Body of pancreas (tissue), 4 donors: ENCODE measurements at regions not wholly inside any gene's neighbourhood (a gene's known extent, or its start where the extent isn't known, plus 50 kb on each side); places are given as distances from the start of the nearest gene placed in this dataset.
A peak's percentile ranks its signal among the peaks of the same experiment; 100 is the strongest.

Source experiments
- ATAC-seq: fragments of 150-250 bp; one replicate; pipeline ENCODE4 v1.9.1; 2016
- DNase-seq, 4 donors: peaks; one replicate each; pipeline ENCODE4 v3.0.0-alpha.2; 2019
- H3K27ac ChIP-seq, 4 donors: fragments of 200-600 bp; sonication (generic); 1 replicate in 3 of 4; 2 replicates in 1 of 4; pipeline versions ENCODE4 v1.5.1 to v1.6.1; 2016 to 2019; ENCODE audit warnings: mild to moderate bottlenecking in 1 of 4, mixed read lengths in 1 of 4, moderate library complexity in 1 of 4
- H3K27me3 ChIP-seq, 2 donors: fragments of 200-600 bp; sonication (generic); one replicate each; pipeline ENCODE4 v1.6.0; 2016; ENCODE audit warnings: mild to moderate bottlenecking in 1 of 2
- H3K36me3 ChIP-seq, 2 donors: fragments of 200-600 bp; sonication (generic); replicated peaks in 1 of 2; 2 replicates each; pipeline ENCODE4 v1.5.1; 2016; ENCODE audit warnings: low read depth in 2 of 2; ENCODE audit not compliant: insufficient read depth in 1 of 2
- H3K4me1 ChIP-seq: fragments of 200-600 bp; sonication (generic); one replicate; pipeline ENCODE4 v1.6.0; 2016
- H3K4me3 ChIP-seq, 2 donors: fragments of 200-600 bp; sonication (generic); 1 replicate in 1 of 2; 2 replicates in 1 of 2; pipeline ENCODE4 v1.5.1; 2016 to 2019
- H3K9me3 ChIP-seq, 3 donors: fragments of 200-600 bp; sonication (generic); 1 replicate in 2 of 3; 2 replicates in 1 of 3; pipeline ENCODE4 v1.5.1; 2016
- POLR2A ChIP-seq, 3 donors: fragments of 450-650 bp; IDR thresholded peaks; one replicate each; pipeline ENCODE4 v1.6.1; 2016; ENCODE audit warnings: antibody characterized with exemption in 3 of 3, mild to moderate bottlenecking in 2 of 3
- WGBS, 2 donors: methylation state at CpG; one replicate each; pipeline ENCODE4 v1.1.5; 2017; 5-methylcytosine and 5-hydroxymethylcytosine counted together
- intact Hi-C: fragments of 100-400 bp; cut with DNase I; formaldehyde crosslinking; loops from one replicate; pipeline ENCODE4 v1.15.1; 2023
- TF ChIP-seq, protein P1 (sequence below), 7 experiments: fragments of 450-650 bp in 4 of 7; fragments of 200-600 bp in 3 of 7; sonication (generic) in 3 of 7; IDR thresholded peaks; one replicate each; pipeline ENCODE4 v1.5.1; 2016 to 2019; ENCODE audit warnings: antibody characterized with exemption in 7 of 7

DNA sequence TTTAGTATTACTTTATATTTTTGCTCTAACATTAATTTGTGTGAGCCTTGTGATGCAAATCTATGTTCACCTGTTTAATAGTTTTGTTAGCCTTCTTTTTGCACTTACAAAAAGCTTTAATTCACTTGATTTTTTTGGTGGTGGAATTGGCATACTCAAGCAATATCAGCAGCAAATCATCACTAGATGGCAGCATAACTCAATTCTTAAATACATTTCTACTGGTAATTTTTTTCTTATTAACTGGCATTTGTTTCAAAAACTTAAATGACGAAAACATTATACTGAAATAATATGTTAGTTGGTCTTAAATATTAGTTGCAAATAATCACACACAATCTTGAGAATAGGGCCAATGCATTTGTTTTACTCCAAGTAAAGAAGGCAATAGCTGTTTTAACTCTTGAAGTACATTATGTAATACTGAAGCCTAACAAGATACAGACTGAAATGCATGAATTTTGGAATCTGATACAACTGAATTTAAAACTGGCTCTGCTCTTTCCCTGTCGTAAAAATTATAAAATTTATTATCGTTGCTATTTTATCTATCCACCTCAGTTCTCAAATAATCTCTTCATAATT is 151.5 kb downstream of the ATXN7L3B start:
- no peaks in the 10 kb centered on the region for H3K36me3 ChIP-seq
- no peak overlapping the region for H3K27ac ChIP-seq
- DNase-seq (no peak), ATAC-seq (peak; percentile 30)
- intact Hi-C loops: no loop called here
- no peak overlapping the region for H3K4me3 ChIP-seq
- WGBS, 2 donors: 18 to 21% methylated on average over 3 of the region's 3 CpGs
- no peaks in the 10 kb centered on the region for H3K9me3 ChIP-seq
- H3K4me1 ChIP-seq: no peaks in the 10 kb centered on the region
- TF ChIP-seq, protein P1, sequence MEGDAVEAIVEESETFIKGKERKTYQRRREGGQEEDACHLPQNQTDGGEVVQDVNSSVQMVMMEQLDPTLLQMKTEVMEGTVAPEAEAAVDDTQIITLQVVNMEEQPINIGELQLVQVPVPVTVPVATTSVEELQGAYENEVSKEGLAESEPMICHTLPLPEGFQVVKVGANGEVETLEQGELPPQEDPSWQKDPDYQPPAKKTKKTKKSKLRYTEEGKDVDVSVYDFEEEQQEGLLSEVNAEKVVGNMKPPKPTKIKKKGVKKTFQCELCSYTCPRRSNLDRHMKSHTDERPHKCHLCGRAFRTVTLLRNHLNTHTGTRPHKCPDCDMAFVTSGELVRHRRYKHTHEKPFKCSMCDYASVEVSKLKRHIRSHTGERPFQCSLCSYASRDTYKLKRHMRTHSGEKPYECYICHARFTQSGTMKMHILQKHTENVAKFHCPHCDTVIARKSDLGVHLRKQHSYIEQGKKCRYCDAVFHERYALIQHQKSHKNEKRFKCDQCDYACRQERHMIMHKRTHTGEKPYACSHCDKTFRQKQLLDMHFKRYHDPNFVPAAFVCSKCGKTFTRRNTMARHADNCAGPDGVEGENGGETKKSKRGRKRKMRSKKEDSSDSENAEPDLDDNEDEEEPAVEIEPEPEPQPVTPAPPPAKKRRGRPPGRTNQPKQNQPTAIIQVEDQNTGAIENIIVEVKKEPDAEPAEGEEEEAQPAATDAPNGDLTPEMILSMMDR (IDR thresholded peaks at IDR 0.05): peak in 6 of 7 experiments; percentile 50 to 62 (median 54)
- TF ChIP-seq POLR2A (IDR thresholded peaks at IDR 0.05): no peak
- no peaks in the 10 kb centered on the region for H3K27me3 ChIP-seq

DNA sequence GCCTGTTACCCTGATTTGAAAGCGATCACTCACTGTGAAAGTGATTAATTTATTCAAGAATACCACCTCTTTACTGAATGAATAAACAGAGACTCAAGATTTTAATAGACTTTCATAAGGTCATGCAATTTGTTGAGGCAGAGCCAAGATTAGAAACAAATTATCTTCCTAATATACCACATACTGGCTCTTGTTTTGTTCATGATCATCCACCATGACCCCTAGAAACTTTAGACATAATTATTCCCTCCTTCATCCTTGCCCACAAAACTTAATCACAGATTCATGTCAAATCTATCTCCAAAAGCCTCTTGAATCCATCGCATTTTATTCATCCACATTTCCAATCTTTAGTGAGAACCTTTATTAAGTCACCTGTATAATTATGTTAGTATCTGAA is 152.3 kb downstream of the ATXN7L3B start:
- Histone ChIP-seq H3K4me1 (no peaks in the 10 kb centered on the region), H3K36me3 (no peaks in the 10 kb centered on the region), H3K9me3 (no peaks in the 10 kb centered on the region), H3K27me3 (no peaks in the 10 kb centered on the region), H3K4me3 (no peak overlapping the region), H3K27ac (no peak overlapping the region)
- DNase-seq: no peak
- intact Hi-C loops: no loop called here
- ATAC-seq: no peak
- no peak for TF ChIP-seq POLR2A (IDR thresholded peaks at IDR 0.05)
- TF ChIP-seq, protein P1 (IDR thresholded peaks at IDR 0.05): no peak
- 62 to 67% methylated on average over 2 of the region's 2 CpGs for WGBS, 2 donors

DNA sequence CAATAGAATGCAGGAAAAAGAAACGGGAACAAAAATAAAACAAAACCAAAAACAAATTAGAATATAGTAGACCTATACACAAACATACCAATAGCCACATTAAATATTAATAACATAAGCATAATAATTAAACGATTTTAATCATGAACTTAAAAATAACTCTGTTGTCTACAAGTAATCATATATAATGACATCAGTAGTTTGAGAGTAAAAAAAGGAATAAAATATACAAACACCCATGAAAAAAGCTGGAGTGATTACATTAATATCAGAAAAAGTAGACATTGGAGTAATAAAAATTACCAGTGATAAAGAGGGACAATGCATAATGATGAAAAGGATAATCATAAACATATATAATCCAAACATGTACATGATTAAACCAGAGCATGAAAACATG is 181.8 kb downstream of the ATXN7L3B start:
- ATAC-seq: no peak
- intact Hi-C loops: no loop called here
- no peaks in the 10 kb centered on the region for H3K27me3 ChIP-seq
- TF ChIP-seq, protein P1 (IDR thresholded peaks at IDR 0.05): no peak
- no peak for TF ChIP-seq POLR2A (IDR thresholded peaks at IDR 0.05)
- no peaks in the 10 kb centered on the region for H3K9me3 ChIP-seq
- WGBS, 2 donors: 51 to 58% methylated on average over 2 of the region's 2 CpGs
- DNase-seq: no peak
- H3K4me3 ChIP-seq: no peak overlapping the region
- no peaks in the 10 kb centered on the region for H3K4me1 ChIP-seq
- no peak overlapping the region for H3K27ac ChIP-seq
- H3K36me3 ChIP-seq: no peaks in the 10 kb centered on the region

DNA sequence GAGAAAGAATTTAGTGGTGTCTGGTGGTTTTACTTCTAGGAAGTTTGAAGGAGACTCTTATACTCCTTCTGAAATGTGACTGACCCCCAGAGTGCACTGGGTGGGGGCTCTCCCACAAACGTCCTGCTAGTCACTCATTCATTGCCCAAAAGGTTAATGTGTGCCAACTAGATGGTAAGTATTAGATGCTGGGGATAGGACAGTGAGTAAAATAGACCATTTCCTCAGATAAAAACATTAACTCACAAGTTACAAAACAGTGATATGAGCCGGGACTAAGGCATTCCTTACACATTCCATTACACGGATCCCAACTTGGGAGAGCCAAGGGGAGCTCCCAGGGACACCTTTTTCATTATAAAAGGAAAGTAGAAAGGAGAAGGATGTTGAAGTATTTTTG is 185.1 kb downstream of the ATXN7L3B start:
- no peak for ATAC-seq
- Histone ChIP-seq H3K27me3 (no peaks in the 10 kb centered on the region), H3K4me1 (no peaks in the 10 kb centered on the region), H3K4me3 (no peak overlapping the region), H3K27ac (no peak overlapping the region), H3K9me3 (no peaks in the 10 kb centered on the region), H3K36me3 (no peaks in the 10 kb centered on the region)
- DNase-seq: no peak
- intact Hi-C loops: no loop called here
- 9 to 23% methylated on average over 3 of the region's 3 CpGs for WGBS, 2 donors
- TF ChIP-seq, protein P1 (IDR thresholded peaks at IDR 0.05): no peak
- no peak for TF ChIP-seq POLR2A (IDR thresholded peaks at IDR 0.05)

DNA sequence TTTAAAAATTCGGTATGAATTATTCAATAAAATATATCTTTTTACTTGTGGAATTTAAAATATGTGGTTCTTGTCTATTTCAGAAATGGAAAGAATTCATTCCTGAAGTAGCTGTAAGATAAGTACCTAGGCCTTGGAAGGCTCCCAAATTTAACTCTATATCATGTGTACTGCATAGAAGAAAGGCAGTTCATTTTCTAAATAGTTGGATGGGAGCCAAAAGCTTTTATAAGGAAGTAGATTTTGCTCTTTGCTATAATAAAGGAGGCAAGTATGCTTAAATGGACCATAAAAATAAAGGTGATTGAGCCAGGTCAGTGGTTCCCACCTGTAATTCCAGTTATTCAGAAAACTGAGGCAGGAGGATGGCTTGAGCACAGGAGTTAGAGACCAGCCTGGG is 187.5 kb downstream of the ATXN7L3B start:
- no peaks in the 10 kb centered on the region for H3K9me3 ChIP-seq
- no peak overlapping the region for H3K27ac ChIP-seq
- H3K27me3 ChIP-seq: no peaks in the 10 kb centered on the region
- DNase-seq (no peak), ATAC-seq (no peak)
- H3K4me1 ChIP-seq: no peaks in the 10 kb centered on the region
- H3K36me3 ChIP-seq: no peaks in the 10 kb centered on the region
- intact Hi-C loops: no loop called here
- no peak for TF ChIP-seq POLR2A (IDR thresholded peaks at IDR 0.05)
- TF ChIP-seq, protein P1 (IDR thresholded peaks at IDR 0.05): no peak
- WGBS, 2 donors: 37 to 38% methylated on average over 1 of the region's 1 CpG
- H3K4me3 ChIP-seq: no peak overlapping the region
